ENCODE measurements at regions not wholly inside any gene's neighbourhood (a gene's known extent, or its start where the extent isn't known, plus 50 kb on each side); places are given as distances from the start of the nearest gene placed in this dataset.
"Not testable (repeated sequence)": the region's sequence is repeated elsewhere in the genome, so short reads cannot be mapped to it uniquely, and the experiment has no call there.

DNA sequence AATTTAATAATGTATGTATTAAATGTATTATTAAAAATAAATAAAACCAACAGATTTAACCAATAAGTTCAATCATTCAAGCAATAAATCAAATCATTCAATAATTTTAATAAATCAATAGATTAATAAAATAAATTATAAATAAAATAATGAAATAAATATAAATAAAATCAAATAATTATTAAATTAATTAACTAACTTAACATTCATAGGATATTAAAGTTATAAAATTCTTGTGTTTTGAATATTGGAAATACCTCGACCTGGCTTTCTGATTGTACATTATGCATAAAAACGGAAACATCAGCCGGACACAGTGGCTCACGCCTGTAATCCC, 182.2 kb downstream of the BANP start:
- ChIA-PET POLR2A (no interaction called here), CTCF (no interaction called here)
- TF ChIP-seq, protein P1, sequence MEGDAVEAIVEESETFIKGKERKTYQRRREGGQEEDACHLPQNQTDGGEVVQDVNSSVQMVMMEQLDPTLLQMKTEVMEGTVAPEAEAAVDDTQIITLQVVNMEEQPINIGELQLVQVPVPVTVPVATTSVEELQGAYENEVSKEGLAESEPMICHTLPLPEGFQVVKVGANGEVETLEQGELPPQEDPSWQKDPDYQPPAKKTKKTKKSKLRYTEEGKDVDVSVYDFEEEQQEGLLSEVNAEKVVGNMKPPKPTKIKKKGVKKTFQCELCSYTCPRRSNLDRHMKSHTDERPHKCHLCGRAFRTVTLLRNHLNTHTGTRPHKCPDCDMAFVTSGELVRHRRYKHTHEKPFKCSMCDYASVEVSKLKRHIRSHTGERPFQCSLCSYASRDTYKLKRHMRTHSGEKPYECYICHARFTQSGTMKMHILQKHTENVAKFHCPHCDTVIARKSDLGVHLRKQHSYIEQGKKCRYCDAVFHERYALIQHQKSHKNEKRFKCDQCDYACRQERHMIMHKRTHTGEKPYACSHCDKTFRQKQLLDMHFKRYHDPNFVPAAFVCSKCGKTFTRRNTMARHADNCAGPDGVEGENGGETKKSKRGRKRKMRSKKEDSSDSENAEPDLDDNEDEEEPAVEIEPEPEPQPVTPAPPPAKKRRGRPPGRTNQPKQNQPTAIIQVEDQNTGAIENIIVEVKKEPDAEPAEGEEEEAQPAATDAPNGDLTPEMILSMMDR (IDR thresholded peaks at IDR 0.05; ENCODE audit: insufficient read depth, low read length, missing control alignments): no peak
- H3K4me3 ChIP-seq (ENCODE audit: low read depth, low read length): no peak overlapping the region
- DNase-seq (ENCODE audit: low read depth, low spot score): no peak

GRCh38 chr16:88134172-88134898, 183.1 kb downstream of the BANP start:
- CTCF ChIA-PET; DNase-seq (ENCODE audit: low read depth, low spot score); POLR2A ChIA-PET; H3K4me3 ChIP-seq (ENCODE audit: low read depth, low read length): not testable (repeated sequence)

DNA sequence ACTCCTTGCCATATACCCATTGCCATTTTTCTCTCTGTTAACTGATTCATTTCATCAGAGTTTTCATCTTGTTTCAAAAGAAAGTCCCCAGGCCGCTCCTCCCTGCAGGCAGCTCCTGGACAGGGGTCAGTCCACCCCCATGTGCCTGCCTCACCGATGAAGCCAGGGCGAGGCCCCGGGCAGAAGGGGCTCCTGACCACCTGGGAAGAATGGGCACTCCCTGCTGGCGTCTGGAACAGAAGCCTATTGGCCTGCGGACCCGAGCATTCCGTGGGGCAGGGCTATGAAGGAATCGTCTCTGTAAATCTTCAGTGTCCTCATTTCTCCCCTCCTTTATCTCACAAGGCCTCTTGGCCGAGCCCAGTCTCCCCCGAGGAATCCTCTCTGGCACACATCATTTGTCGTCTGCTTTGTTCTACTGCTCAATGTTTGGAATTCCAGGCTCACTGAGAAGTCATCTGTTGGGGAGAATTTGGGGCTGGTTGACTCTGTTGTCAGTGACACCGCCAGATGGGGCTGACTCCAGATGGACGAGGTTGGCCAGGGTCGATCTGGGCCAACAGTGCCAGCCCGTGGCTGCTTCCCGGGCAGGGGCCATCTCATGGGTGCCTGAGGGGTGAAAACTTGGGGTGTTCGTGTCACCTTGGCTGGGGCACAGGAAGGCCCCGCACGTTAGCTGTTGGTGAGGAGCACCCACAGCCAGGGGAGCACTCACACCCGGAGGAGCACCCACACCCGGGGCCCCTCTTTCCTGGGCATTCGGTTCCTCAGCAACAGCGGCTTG, 183.9 kb downstream of the BANP start:
- CTCF ChIA-PET; DNase-seq (ENCODE audit: low read depth, low spot score); H3K4me3 ChIP-seq (ENCODE audit: low read depth, low read length); POLR2A ChIA-PET: not testable (repeated sequence)

- POLR2A ChIA-PET; CTCF ChIA-PET; H3K4me3 ChIP-seq (ENCODE audit: low read depth, low read length); DNase-seq (ENCODE audit: low read depth, low spot score): not testable (repeated sequence)
These were observed 185.0 kb downstream of the BANP start for GRCh38 chr16:88136211-88136713.

DNA sequence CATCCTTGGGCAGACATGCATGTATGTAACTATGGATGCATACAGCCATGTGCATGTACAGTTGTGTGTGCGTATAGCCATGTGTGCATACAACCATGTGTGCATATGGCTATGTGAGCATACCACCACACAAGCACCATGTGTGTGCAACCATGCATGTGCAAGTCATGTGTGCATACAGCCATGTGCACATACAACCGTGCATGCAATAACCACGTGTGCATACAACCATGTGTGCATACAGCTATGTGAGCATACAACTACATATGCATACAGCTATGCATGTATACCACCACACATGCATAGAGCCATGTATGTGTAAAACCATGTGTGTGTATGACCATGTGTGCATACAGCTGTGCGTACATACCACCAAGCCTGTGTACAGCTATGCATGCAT, 185.7 kb downstream of the BANP start:
- H3K4me3 ChIP-seq (ENCODE audit: low read depth, low read length); DNase-seq (ENCODE audit: low read depth, low spot score); CTCF ChIA-PET; POLR2A ChIA-PET: not testable (repeated sequence)

DNA sequence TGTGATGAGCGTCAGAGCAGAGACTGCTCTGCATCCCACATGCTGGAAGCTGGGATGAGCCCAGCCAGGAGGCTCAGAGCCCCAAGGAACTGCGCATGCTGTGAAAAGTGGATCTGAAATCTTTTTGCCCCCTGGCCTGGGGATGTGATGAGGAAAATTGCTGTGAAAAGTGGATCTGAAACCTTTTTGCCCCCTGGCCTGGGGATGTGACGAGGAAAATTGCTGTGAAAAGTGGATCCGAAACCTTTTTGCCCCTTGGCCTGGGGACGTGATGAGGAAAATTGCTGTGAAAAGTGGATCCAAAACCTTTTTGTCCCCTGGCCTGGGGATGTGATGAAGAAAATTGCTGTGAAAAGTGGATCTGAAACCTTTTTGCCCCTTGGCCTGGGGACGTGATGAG, 187.9 kb downstream of the BANP start:
- CTCF ChIA-PET; DNase-seq (ENCODE audit: low read depth, low spot score); H3K4me3 ChIP-seq (ENCODE audit: low read depth, low read length); POLR2A ChIA-PET: not testable (repeated sequence)

DNA sequence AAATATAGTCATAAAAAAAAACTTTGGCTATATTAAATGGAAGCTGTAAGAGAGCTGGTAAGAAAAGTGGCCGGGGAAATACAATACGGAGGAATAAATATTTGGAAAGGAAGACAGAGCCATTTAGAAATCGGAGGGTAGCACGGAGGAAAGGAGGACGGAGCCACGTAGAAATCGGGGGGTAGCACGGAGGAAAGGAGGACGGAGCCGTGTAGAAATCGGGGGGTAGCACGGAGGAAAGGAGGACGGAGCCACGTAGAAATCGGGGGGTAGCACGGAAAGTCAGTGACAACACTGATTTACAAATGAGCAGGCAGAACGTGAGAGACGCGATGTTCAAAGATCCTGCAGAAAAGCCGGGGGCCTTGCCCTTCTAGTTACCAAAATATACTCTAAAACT, 189.0 kb downstream of the BANP start:
- POLR2A ChIA-PET; H3K4me3 ChIP-seq (ENCODE audit: low read depth, low read length): not testable (repeated sequence)

DNA sequence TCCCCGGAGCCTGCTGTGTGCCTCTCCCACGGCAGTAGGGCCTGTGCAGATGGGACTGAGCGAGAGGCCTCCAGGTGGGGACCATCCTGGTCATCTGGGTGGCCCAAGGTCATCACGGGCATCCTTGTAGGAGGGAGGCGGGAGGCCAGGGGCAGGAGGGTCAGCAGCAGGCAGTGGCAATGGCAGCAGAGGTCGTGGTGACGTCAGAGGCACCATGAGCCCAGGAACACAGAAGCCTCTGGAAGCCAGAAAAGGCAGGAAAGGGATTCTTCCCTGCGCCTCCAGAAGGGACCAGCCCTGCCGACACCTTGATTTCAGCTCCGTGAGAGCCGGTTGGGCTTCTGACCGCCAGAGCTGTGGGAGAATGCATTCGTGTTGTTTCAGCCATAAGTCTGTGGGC, 190.3 kb downstream of the BANP start:
- H3K4me3 ChIP-seq (ENCODE audit: low read depth, low read length): no peak overlapping the region
- TF ChIP-seq, protein P1 (IDR thresholded peaks at IDR 0.05; ENCODE audit: insufficient read depth, low read length, missing control alignments): no peak
- CTCF ChIA-PET: no interaction called here
- POLR2A ChIA-PET: no interaction called here
- no peak for DNase-seq (ENCODE audit: low read depth, low spot score)

More for the DNA sequence above, 189.0 kb downstream of the BANP start:
- not testable (repeated sequence) for DNase-seq (ENCODE audit: low read depth, low spot score)
- CTCF ChIA-PET: interaction anchor here (0.6 kb wide), 1 partner anchor 161 kb away, joined by 3 read pairs; no protein-coding TSS in a partner anchor

GRCh38 chr16:88142056-88142935, 191.1 kb downstream of the BANP start:
- CTCF ChIA-PET; POLR2A ChIA-PET; DNase-seq (ENCODE audit: low read depth, low spot score); H3K4me3 ChIP-seq (ENCODE audit: low read depth, low read length): not testable (repeated sequence)

DNA sequence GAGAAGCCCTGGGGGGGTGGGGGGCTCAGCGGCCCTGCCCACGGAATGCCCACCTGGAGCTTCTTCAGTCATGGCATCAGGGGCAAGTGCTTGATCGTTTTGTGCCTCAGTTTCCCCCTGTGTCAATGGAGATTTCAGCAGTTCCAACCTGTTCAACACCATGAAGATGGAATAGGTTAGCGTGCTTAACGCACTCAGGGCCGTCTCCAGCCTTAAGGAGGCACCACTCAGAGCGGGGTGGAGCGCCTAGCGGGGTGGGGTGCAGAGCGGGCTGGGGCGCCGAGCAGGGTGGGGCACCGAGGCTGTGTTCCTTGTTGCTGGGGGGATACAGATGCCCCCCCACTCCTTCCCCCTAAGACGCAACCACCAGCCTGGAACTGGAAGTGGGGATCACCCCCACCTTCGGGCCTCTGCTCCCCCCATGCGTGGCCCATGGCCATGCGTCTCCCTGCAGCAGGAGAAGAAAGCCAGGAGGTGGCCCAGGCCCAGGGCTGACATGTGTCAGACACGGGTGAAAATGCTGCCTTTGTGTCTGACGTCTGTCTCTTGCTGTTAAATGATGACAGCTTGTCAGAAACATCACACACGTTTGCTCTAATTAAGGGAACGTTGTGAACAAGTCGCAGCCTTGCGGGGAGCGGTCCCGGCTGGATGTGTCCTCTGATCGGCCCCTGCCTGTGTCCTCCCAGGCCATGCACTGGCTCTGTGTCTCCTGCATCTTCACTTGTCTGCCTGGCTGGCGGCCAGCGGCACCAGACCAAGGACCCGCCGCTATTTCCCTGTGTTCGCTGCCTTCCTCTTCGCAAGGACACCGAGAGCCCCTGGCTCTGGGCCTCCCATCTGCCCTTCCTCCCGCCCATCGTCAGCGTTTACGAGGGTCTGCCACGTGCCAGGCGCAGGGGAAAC, 192.1 kb downstream of the BANP start:
- DNase-seq (ENCODE audit: low read depth, low spot score); POLR2A ChIA-PET; CTCF ChIA-PET: not testable (repeated sequence)

More for the DNA sequence above, 192.1 kb downstream of the BANP start:
- not testable (repeated sequence) for H3K4me3 ChIP-seq (ENCODE audit: low read depth, low read length)

Measured in AG04449 (cell line).